ENCODE measurements at regions not wholly inside any gene's neighbourhood (a gene's known extent, or its start where the extent isn't known, plus 50 kb on each side); places are given as distances from the start of the nearest gene placed in this dataset.
"Not testable (repeated sequence)": the region's sequence is repeated elsewhere in the genome, so short reads cannot be mapped to it uniquely, and the experiment has no call there.

DNA sequence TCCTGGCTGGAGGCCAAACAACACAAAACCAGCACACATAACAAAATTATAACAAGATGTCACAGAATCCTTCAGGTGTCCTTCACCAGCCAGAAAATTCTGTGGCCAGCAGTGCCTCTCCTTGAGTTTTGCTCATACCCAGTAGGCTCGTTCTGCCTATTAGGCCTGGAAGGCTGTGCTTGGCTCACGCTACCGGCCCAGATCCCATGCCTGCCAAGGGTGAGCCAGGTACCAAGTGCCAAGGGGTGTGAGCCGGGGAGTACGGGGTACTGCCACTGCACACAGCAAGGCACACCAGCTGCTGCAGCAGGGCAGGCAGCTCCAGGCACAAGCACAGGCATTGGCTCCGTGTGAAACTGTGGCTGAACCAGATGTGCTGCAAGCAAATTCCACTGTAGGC, 1562.0 kb downstream of the REEP3 start:
- DNase-seq = no peak

DNA sequence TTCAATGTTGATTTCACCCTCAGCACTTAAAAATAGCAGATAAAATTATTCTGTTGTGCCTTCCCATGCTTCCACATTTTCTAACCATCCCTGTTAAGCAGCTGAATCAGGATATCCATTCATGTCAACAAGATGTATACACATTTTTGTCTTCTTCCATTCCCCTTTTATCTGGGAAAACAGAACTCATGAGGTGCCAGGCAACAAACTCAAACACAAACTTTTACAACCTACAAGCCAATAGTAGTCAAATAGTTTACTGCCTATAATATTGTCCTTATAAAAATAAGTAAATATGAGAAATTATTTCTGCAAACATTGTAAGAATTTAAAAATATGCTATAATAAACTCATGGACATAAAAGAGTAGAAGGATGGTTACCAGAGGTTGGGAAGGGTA, 1569.8 kb downstream of the REEP3 start:
- DNase-seq = no peak

DNA sequence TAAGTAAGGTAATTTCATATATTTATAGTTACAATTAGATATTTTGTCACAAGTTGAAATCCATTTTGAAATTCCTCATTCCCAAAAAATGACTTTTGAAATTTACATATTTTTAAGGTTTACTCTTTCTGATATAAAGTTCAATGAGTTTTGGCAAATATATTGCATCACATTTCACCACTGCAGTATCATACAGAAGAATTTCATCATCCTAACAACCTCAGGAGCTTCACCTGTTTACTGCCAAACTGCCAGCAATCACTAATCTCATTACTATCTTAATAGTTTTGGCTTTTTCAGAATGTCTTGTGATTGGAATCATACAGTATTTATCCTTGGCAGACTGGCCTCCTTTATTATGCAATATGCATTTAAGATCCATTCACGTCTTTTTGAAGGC, 1578.9 kb downstream of the REEP3 start:
- no peak for DNase-seq

DNA sequence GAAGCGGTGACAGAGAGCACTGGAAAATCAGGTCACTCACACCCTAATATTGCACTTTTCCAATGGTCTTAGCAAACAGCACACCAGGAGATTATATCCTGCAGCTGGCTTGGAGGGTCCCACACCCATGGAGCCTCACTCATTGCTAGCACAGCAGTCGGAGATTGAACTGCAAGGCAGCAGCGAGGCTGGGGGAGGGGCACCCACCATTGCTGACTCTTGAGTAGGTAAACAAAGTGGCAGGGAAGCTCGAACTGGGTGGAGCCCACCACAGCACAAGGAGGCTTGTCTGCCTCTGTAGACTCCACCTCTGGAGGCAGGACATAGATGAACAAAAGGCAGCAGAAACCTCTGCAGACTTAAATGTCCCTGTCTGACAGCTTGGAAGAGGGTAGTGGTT, 1579.7 kb downstream of the REEP3 start:
- not testable (repeated sequence) for DNase-seq

DNA sequence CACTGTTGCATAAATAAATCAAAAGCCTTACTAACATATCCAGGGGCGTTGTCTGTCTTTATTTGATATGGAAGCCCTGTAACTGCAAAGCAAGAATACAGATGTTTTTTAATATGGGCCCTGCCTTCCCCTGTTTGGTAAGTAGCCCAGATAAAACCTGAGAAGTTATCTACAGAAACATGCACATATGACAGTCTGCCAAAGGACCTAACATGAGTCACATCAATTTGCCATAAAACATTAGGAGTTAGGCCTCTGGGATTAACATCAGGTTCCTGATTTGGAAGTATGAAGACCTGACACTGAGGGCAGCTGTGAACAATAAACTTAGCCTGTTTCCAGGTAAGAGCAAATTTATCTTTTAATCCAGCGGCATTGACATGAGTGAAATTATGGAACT, 1588.8 kb downstream of the REEP3 start:
- DNase-seq = no peak

DNA sequence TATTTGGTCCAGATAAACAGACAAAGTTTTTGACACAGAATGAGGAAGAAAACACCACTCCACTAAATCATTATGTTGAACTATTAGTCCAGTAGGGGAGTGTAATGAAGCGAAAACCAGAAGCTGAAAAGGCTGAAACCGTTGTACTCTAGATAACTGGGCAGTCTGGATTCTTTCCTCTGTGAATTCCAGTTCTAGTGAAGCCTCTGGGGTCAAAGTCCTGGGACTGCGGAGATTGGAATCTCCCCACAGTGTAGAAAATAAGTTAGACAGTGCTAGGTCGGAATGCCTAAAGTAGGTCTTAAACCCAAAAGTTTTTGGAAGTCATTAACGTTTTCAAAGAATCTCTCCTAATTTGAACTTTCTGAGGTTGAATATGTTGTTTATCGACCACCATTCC, 1589.9 kb downstream of the REEP3 start:
- not testable (repeated sequence) for DNase-seq

DNA sequence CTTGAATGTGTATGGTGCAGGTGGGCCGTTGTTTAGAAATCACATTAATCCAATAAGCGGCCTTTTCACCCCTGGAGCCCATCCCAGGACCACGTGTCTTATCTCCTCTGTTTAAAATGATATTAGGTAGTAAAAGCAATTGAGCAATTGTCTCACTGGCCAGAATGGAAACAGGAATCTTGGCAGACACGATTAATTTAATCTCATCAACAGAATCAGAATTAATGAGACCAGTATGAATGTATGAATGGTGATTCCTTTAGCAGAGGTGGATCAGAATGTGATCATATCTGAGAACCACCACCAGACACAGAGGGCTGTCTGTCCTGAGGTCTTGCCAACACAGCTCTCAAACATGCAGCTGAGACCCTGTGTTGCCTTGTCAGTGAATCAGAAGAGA, 1591.4 kb downstream of the REEP3 start:
- DNase-seq = no peak

DNA sequence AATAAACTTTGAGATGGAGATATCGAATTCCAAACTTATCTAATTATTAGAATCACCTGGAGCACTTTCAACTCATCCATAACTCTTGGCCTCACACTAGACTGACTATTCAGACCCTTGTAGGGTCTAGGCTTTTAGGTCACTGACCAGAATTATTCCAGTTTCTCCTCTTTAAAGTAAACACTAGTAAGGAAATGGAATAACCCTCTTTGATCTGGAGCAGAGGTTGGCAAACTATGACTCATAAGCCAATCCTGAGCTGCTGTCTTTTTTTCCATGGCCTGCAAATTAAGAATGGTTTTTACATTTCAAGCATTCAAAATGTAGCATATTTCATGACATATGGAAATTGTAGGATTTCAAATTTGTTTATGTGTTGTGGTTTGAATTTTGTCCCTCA, 1601.9 kb downstream of the REEP3 start:
- DNase-seq = no peak

DNA sequence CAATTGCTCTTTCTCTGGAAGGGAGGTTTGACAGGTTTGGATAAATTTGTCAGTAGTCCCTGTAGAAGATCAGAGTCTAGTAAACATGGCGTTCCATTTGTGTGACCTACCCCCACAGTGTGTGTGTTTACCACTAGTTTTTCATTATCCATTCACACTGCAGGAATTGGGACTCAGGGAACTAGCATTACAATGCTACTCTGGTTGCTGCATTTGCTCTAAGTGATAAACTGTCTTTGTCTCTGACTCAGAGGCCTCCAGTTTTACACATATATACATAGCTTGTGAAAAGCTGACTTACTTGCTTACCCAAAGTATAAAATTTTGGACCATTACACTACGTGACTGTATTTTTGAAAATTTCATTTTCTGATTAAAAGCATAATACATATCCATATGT, 1604.0 kb downstream of the REEP3 start:
- DNase-seq = no peak

DNA sequence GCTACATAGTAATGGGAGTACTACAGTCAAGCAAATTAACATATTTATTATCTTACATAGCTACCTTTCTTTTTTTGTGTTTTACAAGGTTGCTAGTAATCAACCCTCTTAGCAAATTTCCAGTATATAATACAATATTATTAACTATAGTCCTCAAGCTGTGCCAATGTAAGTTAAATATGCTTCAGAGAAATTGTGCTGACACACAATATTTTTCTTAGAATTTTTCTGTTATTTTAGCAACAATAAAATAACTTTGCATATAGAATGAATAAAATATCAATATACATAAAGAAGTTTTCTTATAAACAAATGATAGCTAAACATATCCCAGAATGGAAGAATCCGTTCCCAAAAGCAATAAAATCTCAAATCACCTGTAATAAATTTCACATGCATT, 1605.1 kb downstream of the REEP3 start:
- no peak for DNase-seq

DNA sequence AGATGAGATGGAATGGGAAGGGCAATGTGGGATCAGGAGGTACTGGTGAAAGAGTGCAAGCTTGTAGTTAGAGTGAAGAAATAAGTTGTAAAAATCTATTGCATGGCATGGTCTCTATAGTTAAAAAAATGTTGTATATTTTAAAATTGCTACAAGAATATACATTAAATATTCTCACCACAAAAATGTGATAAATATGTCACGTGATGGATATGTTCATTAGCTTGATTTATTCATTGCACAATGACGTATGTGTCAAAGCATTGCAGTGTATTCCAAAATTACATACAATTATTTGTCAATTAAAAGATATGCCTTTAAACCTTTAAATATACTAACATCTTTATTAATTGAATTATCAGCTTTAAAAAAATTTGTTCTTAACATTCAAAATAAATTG, 1607.1 kb downstream of the REEP3 start:
- no peak for DNase-seq

DNA sequence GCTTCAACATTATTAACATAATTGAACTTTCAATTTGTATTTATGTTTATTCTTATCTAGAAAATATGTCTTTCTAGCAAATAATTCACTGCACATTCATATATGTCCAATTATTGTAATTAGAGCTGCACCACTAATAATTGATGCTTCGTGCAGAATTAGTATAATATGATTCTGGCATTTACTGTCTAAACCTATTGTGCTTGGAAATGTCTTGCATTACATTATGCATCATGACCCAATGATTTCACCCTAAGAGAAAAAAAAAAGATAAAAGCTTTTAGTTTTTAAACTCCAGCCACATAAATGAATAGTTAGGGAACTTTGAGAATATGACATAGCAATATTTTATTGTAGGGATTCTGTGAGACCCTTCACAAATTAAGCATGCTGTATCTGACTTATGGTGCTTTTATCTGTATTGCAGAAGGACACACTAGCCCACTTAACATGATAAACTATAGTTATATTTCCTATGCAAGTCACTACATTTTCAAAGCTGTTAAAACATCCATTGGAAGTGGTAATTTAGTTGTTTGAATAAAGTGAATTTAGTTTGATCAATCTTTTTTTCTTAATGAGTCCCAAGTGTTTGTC, 1609.1 kb downstream of the REEP3 start:
- no peak for DNase-seq

DNA sequence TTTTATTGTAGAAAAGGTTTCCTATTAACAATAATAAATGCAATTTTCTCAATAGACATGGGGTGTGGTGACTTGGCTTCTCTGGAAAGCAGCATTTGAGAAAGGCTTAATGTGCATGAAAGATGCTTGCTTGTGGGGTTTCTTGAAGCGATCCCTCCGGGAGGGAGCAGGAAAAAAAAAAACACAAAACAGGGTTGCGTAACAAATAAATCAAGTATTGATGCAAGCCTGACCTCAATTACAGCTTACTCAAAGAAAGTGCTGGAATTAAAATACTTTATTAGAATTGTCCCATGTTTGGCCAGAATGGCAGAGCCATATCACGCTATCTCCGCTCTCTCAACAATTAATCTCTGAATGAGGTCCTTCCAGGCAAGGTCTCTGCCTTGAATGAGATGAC, 1612.5 kb downstream of the REEP3 start:
- DNase-seq = no peak

DNA sequence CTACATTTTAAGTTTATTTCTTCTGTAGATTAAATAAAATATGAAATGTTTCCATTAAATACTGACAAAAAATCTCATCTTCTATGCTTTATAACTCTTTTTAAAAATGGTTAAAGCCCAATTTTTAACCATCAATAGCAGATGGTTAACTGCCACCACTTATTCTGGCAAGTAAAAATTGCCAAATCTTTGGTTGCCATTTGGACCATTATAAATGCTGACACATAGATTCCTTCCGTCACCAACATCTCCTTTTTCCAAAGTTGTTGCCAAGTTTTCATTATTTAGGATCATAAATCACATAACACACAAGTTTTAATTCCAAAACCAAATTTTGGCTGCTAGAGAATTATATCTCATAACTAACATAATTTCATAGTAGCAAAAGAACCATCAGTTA, 1614.3 kb downstream of the REEP3 start:
- DNase-seq = no peak

DNA sequence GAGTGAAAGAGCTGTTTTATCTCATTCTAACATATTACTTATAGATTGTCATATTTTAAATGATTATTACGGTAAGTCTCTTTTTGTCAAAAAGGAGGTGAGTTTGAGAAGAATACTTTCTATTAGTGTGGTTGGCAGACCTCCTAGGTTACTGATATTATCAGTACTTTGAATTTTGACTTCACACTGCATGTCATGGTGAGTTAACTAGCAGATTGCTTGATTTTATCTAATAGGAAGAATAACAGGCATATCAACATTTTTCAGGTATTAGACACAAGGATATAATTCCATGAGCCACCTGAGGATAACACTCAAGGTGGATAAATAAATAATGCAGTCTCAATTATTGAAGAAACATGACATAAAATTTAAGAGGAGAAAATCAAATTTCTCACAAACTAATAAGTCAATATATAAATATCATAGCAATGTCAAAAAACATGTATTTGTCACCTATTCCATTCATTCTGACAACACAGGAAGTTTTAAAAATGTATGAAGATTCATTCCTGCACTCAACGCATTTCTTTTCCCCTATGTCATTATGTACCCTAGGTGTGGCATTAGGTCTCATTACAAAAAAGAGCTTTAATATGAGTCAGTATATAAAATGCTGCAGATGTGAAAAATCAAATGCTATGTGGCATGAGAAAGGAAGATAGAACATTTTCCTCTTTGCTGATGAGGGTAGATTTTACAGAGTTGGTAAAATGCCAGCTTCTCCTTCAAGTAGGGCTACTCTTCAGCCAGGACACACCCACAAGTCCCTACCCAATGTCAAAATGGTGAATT, 1621.6 kb downstream of the REEP3 start:
- no peak for DNase-seq

DNA sequence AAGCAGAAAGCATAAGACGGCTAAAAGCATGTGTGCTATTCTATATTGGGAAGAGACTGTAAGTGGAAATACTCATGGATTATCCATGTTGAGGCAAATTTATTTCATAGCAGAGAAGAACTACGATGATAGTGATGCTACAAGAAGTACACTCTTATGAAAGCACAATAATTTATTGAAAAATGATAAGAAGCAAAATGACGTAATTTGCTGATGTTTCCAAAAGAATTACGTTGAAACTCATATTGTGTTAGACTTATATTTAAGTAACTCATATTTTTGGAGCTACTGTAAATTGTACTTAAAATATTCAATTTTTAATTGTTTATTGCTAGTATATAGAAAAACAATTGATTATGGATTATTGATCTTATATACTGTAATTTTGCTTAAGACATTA, 1622.5 kb downstream of the REEP3 start:
- no peak for DNase-seq

DNA sequence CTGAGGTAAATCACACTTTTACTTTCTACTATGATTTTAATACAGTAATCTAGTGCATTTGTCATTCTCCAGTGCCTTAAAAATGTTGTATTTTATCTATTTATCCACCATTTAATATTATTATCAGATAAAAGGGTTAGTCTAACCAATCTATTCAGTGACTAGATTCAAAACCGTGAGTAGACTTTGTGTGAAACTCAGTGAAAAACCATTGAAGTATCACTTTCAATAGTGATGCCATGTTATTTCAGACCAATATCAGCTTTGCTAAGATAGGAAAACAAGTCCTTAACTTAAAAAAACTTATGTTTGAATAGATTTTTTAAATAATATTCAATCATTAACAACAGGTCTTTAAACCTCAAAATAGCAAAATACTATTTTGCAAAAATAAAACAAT, 1628.7 kb downstream of the REEP3 start:
- no peak for DNase-seq

DNA sequence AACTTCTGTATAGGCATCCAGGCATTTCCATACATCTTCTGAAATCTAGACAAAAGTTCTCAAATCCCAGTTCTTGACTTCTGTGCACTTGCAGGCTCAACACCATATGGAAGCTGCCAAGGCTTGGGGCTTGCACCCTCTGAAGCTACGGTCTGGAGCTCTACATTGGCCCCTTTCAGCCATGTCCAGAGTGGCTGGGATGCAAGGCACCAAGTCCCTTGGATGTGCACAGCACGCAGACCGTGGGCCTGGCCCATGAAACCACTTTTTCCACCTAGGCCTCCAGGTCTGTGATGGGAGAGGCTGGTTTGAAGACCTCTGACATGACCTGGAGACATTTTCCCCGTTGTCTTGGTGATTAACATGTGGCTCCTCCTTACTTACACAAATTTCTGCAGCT, 1645.1 kb downstream of the REEP3 start:
- no peak for DNase-seq

DNA sequence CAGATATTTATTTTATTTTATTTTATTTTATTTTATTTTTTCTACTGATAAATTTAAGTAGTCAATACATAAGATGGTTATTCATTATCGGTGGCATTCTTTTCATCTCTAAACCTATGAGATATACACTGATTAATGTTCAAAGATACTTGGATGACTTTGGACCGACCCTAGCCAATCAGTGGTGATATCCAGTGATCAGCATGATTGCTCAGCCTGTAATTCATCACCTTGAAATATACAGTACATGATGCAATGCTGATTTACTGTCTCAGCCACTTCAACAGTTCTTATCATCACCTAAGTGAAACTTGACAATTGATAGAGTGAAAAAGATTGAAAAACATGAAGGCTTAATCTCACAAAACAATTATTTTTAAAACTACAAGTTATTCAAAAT, 1651.0 kb downstream of the REEP3 start:
- DNase-seq = no peak

DNA sequence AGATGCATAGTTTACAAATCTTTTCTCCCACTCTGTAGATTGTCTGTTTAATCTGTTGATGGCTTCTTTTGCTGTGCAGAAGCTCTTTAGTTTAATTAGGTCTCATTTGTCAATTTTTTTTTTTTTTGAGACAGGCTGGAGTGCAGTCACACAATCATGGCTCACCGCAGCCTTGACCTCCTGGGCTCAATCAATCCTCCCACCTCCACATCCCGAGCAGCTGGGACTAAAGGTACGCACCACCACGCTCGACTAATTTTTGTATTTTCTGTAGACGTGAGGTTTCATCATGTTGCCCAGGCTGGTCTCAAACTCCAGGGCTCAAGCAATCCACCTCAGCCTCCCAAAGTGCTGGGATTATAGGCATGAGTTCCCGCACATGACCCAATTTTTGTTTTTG, 1655.8 kb downstream of the REEP3 start:
- DNase-seq = no peak

DNA sequence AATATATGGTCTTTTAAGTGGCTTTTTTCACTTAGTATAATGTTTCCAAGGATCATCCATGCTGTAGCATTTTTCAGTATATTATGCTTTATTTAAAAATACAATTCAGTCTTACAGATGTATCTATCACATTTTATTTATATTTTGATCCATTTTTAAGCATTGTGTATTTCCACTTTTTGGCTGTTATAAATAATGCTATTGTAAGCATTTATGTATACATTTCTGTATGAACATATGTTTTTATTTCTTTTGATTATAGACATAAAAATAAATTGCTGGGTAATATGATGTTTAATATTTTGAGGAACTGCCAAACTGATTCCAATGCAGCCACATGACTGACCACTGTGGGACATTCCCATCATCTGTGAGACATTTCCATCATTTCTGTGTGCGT, 1662.0 kb downstream of the REEP3 start:
- no peak for DNase-seq

DNA sequence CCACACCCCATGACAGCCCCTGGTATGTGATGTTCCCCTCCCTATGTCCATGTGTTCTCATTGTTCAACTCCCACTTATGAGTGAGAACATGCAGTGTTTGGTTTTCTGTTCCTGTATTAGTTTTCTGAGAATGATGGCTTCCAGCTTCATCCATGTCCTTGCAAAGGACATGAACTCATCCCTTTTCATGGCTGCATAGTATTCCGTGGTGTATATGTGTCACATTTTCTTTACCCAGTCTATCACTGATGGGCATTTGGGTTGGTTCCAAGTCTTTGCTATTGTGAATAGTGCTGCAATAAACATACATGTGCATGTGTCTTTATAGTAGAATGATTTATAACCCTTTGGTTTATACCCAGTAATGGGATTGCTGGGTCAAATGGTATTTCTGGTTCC, 1665.5 kb downstream of the REEP3 start:
- DNase-seq = not testable (repeated sequence)

DNA sequence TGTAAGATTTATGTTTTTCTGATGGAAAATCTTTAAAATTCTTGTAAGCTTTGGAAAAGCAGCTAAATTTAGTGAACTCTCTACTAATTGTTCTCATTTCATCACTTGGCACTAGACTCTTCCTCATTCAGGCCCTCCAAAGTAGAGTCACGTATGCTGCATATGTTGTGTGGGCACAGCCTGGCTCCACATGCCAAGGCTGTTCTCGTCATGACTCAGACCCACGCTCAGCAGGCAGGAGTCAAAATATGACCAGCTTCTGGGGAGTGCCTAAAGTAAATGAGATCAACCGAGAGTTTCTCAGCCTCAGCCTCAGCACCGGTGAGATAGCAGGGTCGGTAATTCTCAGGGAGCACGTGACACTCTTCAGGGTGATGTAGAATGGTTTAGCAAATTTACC, 1672.9 kb downstream of the REEP3 start:
- DNase-seq = peak; percentile 48

DNA sequence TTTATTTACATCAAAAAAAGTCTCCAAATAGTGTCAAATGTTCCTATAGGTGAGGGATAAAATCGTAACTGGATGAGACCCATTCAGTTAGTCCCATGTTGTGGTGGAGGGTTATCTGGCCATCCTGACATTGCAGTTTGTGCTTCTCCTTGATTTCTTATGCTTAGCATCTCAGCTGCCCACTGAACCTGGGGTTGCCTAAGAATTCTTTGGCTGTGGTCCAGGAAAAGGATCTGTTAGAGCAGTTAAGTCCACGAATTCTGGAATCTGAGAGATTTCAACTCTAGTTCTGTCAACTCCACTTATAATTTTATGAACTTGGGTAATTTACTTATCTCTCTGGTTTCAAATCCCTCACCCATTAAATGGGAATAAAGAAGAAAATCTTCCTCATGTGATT, 1673.4 kb downstream of the REEP3 start:
- DNase-seq = peak; percentile 14

DNA sequence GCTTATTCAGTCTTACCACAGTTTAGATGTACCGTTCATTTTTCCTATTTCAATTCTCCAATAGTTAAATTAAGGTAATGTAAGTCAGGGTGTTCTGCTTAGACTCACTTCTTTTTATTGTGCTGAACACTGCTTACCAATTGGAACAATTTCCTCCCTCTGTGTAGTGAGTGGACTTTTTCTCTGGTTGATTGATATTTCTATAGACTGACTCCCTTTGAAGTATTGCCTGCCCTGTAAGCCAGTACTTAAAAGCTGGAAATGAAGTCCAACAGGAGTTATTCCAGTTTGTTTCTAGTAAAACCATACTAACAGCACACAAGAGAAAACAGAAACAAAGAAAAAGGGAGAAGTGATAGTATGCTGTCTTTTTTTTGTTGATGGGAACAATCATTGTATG, 1674.9 kb downstream of the REEP3 start:
- no peak for DNase-seq
